GM12865 (cell line): ENCODE measurements at regions not wholly inside any gene's neighbourhood (a gene's known extent, or its start where the extent isn't known, plus 50 kb on each side); places are given as distances from the start of the nearest gene placed in this dataset.

ENCODE experiments used
- DNase-seq: peaks from one replicate; pipeline ENCODE4 v3.0.0; 2010; ENCODE audit warnings: low read depth
- H3K4me3 ChIP-seq: 2 replicates; pipeline ENCODE4 v1.5.1; 2011; ENCODE audit warnings: mild to moderate bottlenecking, low read depth, low read length, control low read depth
- TF ChIP-seq, protein P1 (sequence below): IDR thresholded peaks from 2 replicates; pipeline ENCODE4 v1.5.1; 2011; ENCODE audit warnings: low read length, control low read depth, low read depth, inconsistent platforms; ENCODE audit not compliant: insufficient read depth; ENCODE audit errors: missing control alignments

GRCh38 chr1:39085174-39085573, 59.0 kb downstream of the NDUFS5 start:
- no peak for DNase-seq
- TF ChIP-seq, protein P1, sequence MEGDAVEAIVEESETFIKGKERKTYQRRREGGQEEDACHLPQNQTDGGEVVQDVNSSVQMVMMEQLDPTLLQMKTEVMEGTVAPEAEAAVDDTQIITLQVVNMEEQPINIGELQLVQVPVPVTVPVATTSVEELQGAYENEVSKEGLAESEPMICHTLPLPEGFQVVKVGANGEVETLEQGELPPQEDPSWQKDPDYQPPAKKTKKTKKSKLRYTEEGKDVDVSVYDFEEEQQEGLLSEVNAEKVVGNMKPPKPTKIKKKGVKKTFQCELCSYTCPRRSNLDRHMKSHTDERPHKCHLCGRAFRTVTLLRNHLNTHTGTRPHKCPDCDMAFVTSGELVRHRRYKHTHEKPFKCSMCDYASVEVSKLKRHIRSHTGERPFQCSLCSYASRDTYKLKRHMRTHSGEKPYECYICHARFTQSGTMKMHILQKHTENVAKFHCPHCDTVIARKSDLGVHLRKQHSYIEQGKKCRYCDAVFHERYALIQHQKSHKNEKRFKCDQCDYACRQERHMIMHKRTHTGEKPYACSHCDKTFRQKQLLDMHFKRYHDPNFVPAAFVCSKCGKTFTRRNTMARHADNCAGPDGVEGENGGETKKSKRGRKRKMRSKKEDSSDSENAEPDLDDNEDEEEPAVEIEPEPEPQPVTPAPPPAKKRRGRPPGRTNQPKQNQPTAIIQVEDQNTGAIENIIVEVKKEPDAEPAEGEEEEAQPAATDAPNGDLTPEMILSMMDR = no peak
- no peak overlapping the region for H3K4me3 ChIP-seq

DNA sequence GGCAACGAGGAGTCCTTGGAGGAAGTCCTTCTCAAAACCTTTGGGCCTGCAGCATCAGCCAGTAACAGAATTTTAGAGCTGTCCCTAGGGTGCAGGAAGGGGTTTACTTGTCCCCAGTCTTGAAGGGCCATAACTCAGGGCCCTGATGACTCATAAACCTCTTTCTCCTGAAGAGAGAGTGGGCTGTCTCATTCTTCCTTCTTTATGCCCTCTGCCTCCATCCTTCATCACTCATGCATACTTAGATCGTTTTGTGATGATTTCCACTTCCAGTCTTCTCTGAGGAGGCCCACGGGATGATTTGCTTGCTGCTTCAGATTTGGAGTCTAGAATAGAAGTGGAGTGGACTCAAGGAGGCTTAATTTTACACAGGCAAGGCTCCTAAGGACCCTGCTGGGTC, 60.2 kb downstream of the NDUFS5 start:
- no peak for DNase-seq
- H3K4me3 ChIP-seq = no peak overlapping the region
- TF ChIP-seq, protein P1 = no peak

DNA sequence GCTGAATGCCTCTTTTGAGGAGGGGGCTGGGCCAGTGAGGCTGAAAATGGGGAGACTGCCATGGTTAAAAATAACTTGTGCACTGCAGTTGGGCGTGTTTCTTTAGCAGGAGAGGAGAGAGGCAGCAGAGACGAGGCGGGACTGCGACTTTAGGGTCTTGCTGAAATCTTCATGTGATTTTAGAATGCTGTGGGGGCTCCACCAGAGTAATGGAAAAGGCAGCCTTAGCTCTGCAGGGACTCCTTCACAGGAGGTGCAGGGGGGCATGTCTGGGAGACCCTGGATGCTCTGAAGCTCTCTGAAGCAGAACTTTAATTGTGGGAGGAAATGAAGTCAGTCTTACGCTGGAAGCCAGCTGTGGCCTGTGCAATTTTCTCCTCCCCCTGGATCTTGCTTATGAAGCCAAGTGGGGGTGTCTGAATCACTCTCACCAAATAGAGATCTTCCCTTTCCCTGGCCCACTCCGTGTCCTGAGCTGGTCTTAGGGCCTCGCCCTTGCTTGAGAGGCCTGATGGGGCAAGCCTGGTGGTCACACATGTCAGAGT, 60.8 kb downstream of the NDUFS5 start:
- DNase-seq = no peak
- TF ChIP-seq, protein P1 = no peak
- H3K4me3 ChIP-seq = no peak overlapping the region

DNA sequence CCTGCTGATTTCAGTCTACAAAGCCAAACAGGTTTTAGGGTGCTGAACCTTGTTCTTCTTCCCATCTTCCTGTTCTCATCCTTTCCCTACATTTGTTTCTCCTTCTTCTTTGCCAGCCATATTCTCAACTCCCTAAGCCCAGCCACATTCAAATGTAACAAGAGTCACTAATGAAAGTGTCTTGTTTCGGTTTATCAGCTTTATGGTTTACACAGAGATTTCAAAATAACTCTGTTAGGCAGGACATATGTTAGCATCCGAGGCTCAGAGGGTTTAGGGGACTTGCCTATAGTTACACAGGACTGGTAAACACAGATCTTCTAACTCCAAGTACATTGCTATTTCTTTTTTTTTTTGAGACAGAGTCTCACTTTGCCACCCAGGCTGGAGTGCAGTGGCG, 61.3 kb downstream of the NDUFS5 start:
- TF ChIP-seq, protein P1 = no peak
- DNase-seq = peak; percentile 38
- no peak overlapping the region for H3K4me3 ChIP-seq

DNA sequence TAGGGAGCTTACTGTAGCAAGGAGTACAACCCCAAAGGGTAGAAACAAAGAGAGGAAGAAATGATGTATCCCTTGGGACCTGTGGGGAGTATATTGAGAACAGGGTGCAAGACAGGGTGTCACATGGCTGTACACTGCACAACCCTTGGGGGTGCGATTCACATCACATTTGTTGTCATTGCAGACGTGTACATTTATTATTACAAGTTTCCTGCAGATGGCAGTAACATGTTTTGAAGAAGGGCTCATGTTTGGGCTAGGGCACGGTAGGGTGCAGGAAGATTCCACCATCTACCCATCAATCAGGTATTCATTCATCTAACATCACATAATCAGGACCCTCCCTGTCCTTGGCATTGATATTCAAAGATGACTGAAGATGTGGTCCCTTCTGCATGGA, 62.5 kb downstream of the NDUFS5 start:
- DNase-seq = no peak
- TF ChIP-seq, protein P1 = no peak
- H3K4me3 ChIP-seq = no peak overlapping the region

GRCh38 chr1:39089931-39090521, 63.9 kb downstream of the NDUFS5 start:
- no peak overlapping the region for H3K4me3 ChIP-seq
- TF ChIP-seq, protein P1 = no peak
- DNase-seq = no peak
